ENCODE measurements at regions not wholly inside any gene's neighbourhood (a gene's known extent, or its start where the extent isn't known, plus 50 kb on each side); places are given as distances from the start of the nearest gene placed in this dataset.

GRCh38 chr6:6537488-6538260, 50.8 kb upstream of the LY86 start:
- H3K36me3 ChIP-seq (replicated peaks in 1 of 2; ENCODE audit: control insufficient read depth in 2 of 2, insufficient read depth in 2 of 2, low read length in 2 of 2) = no peaks in the 10 kb centered on the region
- no peak overlapping the region for H2BK120ac ChIP-seq (ENCODE audit: low read depth, low read length)
- no peak overlapping the region for H3K4me2 ChIP-seq (ENCODE audit: insufficient read depth, low read length, poor library complexity, severe bottlenecking)
- H3K4me3 ChIP-seq (ENCODE audit: low read length in 2 of 2) = no peak overlapping the region
- DNase-seq (ENCODE audit: low spot score) = no peak
- H3K4ac ChIP-seq (ENCODE audit: low read length) = no peak overlapping the region
- H3K23ac ChIP-seq (ENCODE audit: low read depth, low read length, poor library complexity) = no peak overlapping the region
- H2AK5ac ChIP-seq (ENCODE audit: low read depth, low read length) = no peak overlapping the region
- H3K27me3 ChIP-seq (ENCODE audit: control insufficient read depth in 3 of 3, insufficient read depth in 3 of 3, low read depth in 1 of 3, low read length in 3 of 3) = peaks cover 0 to under 1% (median 0%) of the 10 kb centered on the region in 3 experiments
- no peak overlapping the region for H2AFZ ChIP-seq (ENCODE audit: low read length)
- no peak overlapping the region for H2BK5ac ChIP-seq (ENCODE audit: low read length)
- H3K79me1 ChIP-seq (ENCODE audit: low read depth, low read length) = no peaks in the 10 kb centered on the region
- H3K9ac ChIP-seq (ENCODE audit: low read depth, low read length, poor library complexity) = no peak overlapping the region
- no peak overlapping the region for H3K27ac ChIP-seq (replicated peaks; ENCODE audit: low read length)
- H3K14ac ChIP-seq (ENCODE audit: low read length) = no peak overlapping the region
- no peak overlapping the region for H2BK15ac ChIP-seq (ENCODE audit: low read length)
- H4K91ac ChIP-seq (ENCODE audit: low read depth, low read length, poor library complexity) = no peak overlapping the region
- no peaks in the 10 kb centered on the region for H3K9me3 ChIP-seq (replicated peaks in 1 of 2; ENCODE audit: control insufficient read depth in 2 of 2, insufficient read depth in 1 of 2, low read depth in 1 of 2, low read length in 2 of 2)
- H4K8ac ChIP-seq (ENCODE audit: low read depth, low read length) = no peak overlapping the region
- no peaks in the 10 kb centered on the region for H3K4me1 ChIP-seq (ENCODE audit: control insufficient read depth in 2 of 2, insufficient read depth in 1 of 2, low read depth in 1 of 2, low read length in 2 of 2)
- H2BK12ac ChIP-seq (ENCODE audit: low read length) = no peak overlapping the region
- H3K18ac ChIP-seq (ENCODE audit: low read length) = no peak overlapping the region
- no CpG with 5 or more reads among the region's 1 CpG for WGBS, 2 donors (ENCODE audit: extremely low coverage in 2 of 2, insufficient read length in 2 of 2, insufficient replicate concordance in 1 of 2)

GRCh38 chr6:6538261-6538660, 50.3 kb upstream of the LY86 start:
- H4K91ac ChIP-seq (ENCODE audit: low read depth, low read length, poor library complexity) = no peak overlapping the region

More at GRCh38 chr6:6538261-6538660, 50.3 kb upstream of the LY86 start:
- no peaks in the 10 kb centered on the region for H3K79me1 ChIP-seq (ENCODE audit: low read depth, low read length)
- no peak overlapping the region for H2AFZ ChIP-seq (ENCODE audit: low read length)
- H2BK15ac ChIP-seq (ENCODE audit: low read length) = no peak overlapping the region
- H3K9ac ChIP-seq (ENCODE audit: low read depth, low read length, poor library complexity) = no peak overlapping the region
- no peak overlapping the region for H2BK5ac ChIP-seq (ENCODE audit: low read length)
- H3K27ac ChIP-seq (replicated peaks; ENCODE audit: low read length) = no peak overlapping the region
- no peak overlapping the region for H2AK5ac ChIP-seq (ENCODE audit: low read depth, low read length)
- H3K27me3 ChIP-seq (ENCODE audit: control insufficient read depth in 3 of 3, insufficient read depth in 3 of 3, low read depth in 1 of 3, low read length in 3 of 3) = peaks cover 0 to 4% (median 0%) of the 10 kb centered on the region in 3 experiments
- H4K8ac ChIP-seq (ENCODE audit: low read depth, low read length) = no peak overlapping the region
- H3K4me3 ChIP-seq (ENCODE audit: low read length in 2 of 2) = no peak overlapping the region
- H3K9me3 ChIP-seq (replicated peaks in 1 of 2; ENCODE audit: control insufficient read depth in 2 of 2, insufficient read depth in 1 of 2, low read depth in 1 of 2, low read length in 2 of 2) = no peaks in the 10 kb centered on the region
- H3K4me1 ChIP-seq (ENCODE audit: control insufficient read depth in 2 of 2, insufficient read depth in 1 of 2, low read depth in 1 of 2, low read length in 2 of 2) = no peaks in the 10 kb centered on the region
- WGBS, 2 donors (ENCODE audit: extremely low coverage in 2 of 2, insufficient read length in 2 of 2, insufficient replicate concordance in 1 of 2) = no CpG with 5 or more reads among the region's 4 CpGs
- no peak overlapping the region for H3K18ac ChIP-seq (ENCODE audit: low read length)
- H3K36me3 ChIP-seq (replicated peaks in 1 of 2; ENCODE audit: control insufficient read depth in 2 of 2, insufficient read depth in 2 of 2, low read length in 2 of 2) = no peaks in the 10 kb centered on the region
- no peak overlapping the region for H2BK120ac ChIP-seq (ENCODE audit: low read depth, low read length)
- no peak for DNase-seq (ENCODE audit: low spot score)
- H3K4ac ChIP-seq (ENCODE audit: low read length) = no peak overlapping the region
- no peak overlapping the region for H2BK12ac ChIP-seq (ENCODE audit: low read length)
- no peak overlapping the region for H3K14ac ChIP-seq (ENCODE audit: low read length)
- H3K4me2 ChIP-seq (ENCODE audit: insufficient read depth, low read length, poor library complexity, severe bottlenecking) = no peak overlapping the region
- H3K23ac ChIP-seq (ENCODE audit: low read depth, low read length, poor library complexity) = no peak overlapping the region

Measured in neuronal stem cell (in vitro differentiated cells).